MG63 (cell line): ENCODE measurements at regions not wholly inside any gene's neighbourhood (a gene's known extent, or its start where the extent isn't known, plus 50 kb on each side); places are given as distances from the start of the nearest gene placed in this dataset.
A peak's percentile ranks its signal among the peaks of the same experiment; 100 is the strongest.
"Not testable (repeated sequence)": the region's sequence is repeated elsewhere in the genome, so short reads cannot be mapped to it uniquely, and the experiment has no call there.

Experiments used
- DNase-seq: peaks from one replicate; pipeline ENCODE4 v3.0.0-alpha.2; 2020
- H3K27me3 ChIP-seq: fragments of 250-450 bp; sonication (Bioruptor Pico); 2 replicates; pipeline ENCODE4 v1.5.1; 2020; ENCODE audit warnings: mild to moderate bottlenecking, moderate library complexity
- H3K36me3 ChIP-seq: fragments of 250-450 bp; sonication (Bioruptor Pico); 2 replicates; pipeline ENCODE4 v1.5.1; 2020; ENCODE audit warnings: mild to moderate bottlenecking, moderate library complexity
- H3K4me3 ChIP-seq: fragments of 250-450 bp; sonication (Bioruptor Pico); 2 replicates; pipeline ENCODE4 v1.5.1; 2020; ENCODE audit warnings: mild to moderate bottlenecking, moderate library complexity
- H3K9me3 ChIP-seq: fragments of 250-450 bp; sonication (Bioruptor Pico); 2 replicates; pipeline ENCODE4 v1.5.1; 2020; ENCODE audit warnings: mild to moderate bottlenecking, moderate library complexity

DNA sequence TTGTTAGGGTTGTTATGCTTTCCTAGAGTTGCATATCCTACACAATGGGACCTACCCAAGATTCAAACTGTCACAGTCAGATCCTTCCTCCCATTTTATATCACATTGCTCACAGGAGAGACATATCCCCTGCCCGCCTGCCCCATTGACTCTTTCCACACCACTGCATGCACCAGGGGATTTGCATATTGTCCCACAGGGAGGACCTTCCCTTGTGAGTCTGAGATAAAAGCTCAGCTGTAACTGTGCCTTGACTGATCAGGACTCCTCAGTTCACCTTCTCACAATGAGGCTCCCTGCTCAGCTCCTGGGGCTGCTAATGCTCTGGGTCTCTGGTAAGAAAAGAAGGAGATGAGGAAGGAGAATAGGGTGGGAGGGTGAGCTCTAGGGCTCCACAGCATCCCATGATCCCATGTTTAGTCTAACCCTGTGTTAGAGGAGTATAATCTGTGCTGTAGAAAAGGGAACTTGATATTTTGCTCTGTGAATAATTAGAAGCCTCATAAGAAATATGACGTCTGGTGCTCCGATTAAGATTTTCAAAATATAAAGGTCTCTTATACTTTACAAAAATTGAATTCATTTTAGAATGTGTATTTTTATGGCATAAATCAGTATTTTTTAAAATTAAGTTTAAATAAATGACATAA is 1268.4 kb downstream of the RPIA start:
- not testable (repeated sequence) for H3K9me3 ChIP-seq, H3K27me3 ChIP-seq, DNase-seq, H3K4me3 ChIP-seq, H3K36me3 ChIP-seq

DNA sequence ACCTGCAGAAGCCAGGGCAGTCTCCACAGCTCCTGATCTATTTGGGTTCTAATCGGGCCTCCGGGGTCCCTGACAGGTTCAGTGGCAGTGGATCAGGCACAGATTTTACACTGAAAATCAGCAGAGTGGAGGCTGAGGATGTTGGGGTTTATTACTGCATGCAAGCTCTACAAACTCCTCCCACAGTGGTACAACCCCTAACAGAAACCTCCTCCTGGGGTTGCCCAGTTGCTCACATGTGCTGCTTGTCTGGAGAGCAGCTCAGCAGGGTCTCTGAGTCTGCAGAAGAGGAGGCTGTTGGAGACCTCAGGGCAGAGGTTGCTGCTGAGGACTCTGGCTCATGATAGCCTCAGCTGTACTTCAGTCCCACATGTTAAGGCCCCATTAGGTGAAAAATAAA is 1269.1 kb downstream of the RPIA start:
- H3K36me3 ChIP-seq, H3K9me3 ChIP-seq, H3K4me3 ChIP-seq, H3K27me3 ChIP-seq, DNase-seq: not testable (repeated sequence)

DNA sequence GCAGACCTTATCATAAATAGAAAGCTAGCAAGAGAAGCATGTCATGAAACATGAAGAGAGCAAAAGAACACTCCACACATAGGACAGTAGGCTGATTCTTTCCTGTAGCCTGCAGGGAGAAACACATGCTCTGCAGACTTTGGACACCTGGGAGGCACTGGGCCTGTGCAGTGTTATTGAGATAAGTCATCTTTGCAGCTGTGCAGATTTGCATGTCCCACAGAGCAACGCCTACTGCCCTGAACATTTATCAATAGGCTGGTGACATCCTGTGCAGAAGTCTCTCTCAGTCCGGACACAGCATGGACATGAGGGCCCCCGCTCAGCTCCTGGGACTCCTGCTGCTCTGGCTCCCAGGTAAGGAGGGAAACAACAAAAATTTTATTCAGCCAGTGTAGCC is 1277.1 kb downstream of the RPIA start:
- not testable (repeated sequence) for H3K27me3 ChIP-seq, DNase-seq, H3K9me3 ChIP-seq, H3K4me3 ChIP-seq, H3K36me3 ChIP-seq

DNA sequence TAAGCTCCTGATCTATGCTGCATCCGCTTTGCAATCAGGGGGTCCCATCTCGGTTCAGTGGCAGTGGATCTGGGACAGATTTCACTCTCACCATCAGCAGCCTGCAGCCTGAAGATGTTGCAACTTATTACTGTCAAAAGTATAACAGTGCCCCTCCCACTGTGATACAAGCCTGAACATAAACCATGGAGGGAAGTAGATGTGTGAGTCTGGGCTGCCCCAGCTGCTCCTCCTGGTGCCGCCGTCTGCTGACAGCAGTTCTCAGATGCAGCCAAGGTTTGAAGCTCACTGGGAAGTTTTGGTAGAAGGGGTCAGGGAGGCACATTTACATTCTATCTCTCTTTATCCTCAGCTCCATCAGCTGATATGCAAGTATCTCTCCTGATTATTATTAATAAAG is 1277.7 kb downstream of the RPIA start:
- not testable (repeated sequence) for H3K9me3 ChIP-seq, H3K36me3 ChIP-seq, H3K27me3 ChIP-seq, DNase-seq, H3K4me3 ChIP-seq

DNA sequence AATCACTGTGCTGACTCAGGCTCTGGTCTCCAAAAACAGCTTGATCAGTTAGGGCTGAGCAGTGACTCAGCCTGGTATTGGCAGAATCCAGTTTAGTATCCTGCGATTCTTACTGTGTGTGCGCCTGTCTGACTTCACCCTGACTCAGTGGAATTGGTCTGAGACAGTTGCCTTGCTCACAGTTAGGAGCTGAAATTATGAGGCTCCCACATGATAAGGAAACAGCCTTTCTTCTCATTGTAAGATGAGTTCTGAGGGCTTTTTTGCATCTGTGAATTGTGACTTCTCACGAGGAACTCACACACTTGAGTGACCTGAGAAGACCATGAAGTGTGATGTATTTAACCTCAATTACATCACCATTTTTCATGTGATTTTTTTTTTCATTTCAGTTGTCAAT is 1282.4 kb downstream of the RPIA start:
- H3K27me3 ChIP-seq, H3K9me3 ChIP-seq, H3K36me3 ChIP-seq, H3K4me3 ChIP-seq: not testable (repeated sequence)
- peak; percentile 90 for DNase-seq

DNA sequence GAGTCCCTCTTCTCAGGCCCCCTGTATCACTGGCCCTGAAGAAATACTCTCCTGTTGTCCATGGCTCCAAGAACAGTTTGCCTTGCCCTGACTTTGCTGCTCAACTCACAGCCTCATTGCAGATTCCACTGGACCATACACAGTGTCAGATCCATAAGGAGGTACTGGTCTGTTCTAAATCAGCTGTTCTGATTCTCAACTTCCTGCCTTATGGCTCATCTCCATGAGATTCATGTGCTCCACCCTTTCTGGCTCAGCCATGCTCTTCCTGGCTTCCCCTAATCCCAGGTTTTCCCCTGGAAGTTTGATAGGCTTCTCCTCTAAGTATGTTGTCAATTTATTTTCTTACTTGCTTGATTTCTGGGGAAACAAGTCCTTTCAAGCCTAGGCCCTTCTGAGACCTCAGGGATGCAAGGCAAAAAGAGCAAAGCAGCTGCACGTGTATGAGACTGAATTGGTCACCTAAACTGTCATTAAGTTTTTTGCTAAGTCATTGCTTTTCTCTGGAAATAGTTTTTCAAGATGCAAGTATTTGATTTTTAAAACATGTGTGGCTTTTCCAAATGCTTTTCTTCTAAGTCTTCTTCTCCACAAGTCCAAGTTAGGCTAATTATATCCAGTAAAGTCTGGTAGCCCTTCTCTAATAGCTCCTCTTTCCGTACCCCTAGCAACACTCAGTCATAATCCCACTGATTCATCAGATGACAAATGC is 1288.5 kb downstream of the RPIA start:
- not testable (repeated sequence) for H3K36me3 ChIP-seq, H3K27me3 ChIP-seq, DNase-seq, H3K9me3 ChIP-seq, H3K4me3 ChIP-seq

DNA sequence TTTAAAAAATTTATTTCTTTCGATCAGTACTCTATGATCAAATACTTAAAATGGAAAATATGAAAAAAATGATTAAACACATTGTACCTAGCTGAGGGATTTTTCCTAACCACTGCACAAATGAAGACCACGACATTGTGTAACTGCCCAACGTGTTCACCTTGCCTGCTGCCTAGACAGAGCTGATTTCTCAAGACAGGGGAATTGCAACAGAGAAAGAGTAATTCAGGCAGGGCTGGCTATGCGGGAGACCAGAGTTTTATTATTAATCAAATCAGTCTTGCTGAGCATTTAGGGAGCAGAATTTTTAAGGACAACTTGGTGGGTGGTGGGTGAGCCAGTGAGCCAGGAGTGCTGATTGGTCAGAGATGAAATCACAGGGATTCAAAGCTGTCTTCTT is 1290.8 kb downstream of the RPIA start:
- not testable (repeated sequence) for H3K27me3 ChIP-seq, H3K9me3 ChIP-seq, DNase-seq, H3K36me3 ChIP-seq, H3K4me3 ChIP-seq

DNA sequence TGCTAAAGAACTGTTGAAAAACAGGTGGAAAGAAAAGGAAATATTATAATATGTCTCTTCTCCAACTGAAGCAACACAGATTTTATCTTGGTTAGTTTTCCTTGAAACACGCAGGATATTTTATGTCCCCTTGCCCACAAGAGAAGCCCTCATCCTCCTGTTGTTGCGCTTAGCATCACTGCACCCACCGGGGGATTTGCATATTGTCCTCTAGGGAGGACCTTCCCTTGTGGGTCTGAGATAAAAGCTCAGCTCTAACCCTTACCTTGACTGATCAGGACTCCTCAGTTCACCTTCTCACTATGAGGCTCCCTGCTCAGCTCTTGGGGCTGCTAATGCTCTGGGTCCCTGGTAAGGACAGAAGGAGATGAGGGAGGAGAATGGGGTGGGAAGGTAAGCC is 1294.2 kb downstream of the RPIA start:
- not testable (repeated sequence) for H3K4me3 ChIP-seq, H3K27me3 ChIP-seq, H3K36me3 ChIP-seq, DNase-seq, H3K9me3 ChIP-seq

DNA sequence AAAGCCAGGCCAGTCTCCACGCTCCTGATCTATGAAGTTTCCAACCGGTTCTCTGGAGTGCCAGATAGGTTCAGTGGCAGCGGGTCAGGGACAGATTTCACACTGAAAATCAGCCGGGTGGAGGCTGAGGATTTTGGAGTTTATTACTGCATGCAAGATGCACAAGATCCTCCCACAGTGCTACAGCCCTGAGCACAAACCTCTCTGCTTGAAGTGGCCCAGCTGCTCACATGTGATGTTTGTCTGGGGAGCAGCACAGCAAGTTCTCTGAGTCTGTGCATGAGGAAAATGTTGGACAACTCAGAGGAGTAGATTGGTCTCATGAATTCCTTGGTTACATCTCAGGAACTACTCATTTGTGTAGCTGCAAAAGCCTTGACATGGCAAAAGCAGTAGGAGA is 1295.1 kb downstream of the RPIA start:
- H3K27me3 ChIP-seq, H3K4me3 ChIP-seq, H3K9me3 ChIP-seq, DNase-seq, H3K36me3 ChIP-seq: not testable (repeated sequence)

DNA sequence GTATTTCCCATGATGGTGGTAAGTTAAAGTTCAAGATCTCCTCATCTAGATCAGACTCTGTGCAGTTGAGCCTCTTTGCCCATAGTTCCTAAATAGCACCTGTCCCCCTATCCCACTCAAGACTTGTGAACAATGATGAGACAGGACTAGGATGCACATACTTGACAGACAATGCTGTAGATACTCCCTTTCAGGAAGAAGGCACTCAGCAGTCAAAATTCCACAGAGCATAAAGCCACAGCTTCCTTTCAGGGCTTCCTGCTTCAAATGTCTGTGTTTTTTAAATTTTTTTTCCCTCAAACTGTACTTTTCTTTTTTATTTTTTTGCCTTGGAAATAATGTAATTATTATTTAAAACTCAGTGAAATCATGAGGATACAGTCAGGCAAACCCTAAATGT is 1305.3 kb downstream of the RPIA start:
- H3K36me3 ChIP-seq, H3K9me3 ChIP-seq, DNase-seq, H3K27me3 ChIP-seq, H3K4me3 ChIP-seq: not testable (repeated sequence)

DNA sequence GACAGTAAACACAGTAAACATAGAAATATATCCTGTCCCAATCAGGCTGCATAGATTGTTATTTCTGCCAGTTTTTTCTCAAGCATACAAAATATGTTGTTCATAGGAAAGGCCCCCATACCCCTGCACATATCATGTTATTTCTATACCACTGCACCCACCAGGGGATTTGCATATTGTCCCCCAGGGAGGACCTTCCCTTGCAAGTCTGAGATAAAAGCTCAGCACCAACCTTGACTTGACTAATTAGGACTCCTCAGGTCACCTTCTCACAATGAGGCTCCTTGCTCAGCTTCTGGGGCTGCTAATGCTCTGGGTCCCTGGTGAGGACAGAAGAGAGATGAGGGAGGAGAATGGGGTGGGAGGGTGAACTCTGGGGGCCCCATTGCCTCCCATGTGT is 1313.1 kb downstream of the RPIA start:
- DNase-seq, H3K36me3 ChIP-seq, H3K27me3 ChIP-seq, H3K9me3 ChIP-seq, H3K4me3 ChIP-seq: not testable (repeated sequence)

DNA sequence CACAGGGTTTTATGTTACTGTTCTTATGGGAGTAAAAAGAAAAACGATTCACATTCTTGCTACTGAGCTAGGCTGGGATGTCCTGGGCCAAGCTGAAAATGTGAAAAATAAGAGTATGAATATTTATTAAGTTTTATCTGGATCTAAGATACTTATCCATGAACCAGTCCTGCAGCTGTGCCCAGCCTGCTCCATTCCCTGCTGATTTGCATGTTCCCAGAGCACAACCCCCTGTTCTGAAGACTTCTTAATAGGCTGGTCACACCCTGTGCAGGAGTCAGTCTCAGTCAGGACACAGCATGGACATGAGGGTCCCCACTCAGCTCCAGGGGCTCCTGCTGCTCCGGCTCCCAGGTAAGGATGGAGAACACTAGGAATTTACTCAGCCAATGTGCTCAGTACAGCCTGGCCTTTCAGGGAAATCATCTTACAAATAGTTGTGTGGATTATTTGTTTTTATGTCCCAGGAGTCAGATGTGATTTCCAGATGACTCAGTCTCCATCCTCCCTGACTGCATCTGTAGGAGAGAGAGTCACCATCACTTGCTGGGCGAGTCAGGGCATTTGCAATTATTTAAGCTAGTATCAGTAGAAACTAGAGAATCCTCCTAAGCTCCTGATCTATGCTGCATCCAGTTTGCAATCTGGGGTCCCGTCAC is 1319.1 kb downstream of the RPIA start:
- H3K9me3 ChIP-seq, H3K27me3 ChIP-seq, H3K4me3 ChIP-seq, DNase-seq, H3K36me3 ChIP-seq: not testable (repeated sequence)

DNA sequence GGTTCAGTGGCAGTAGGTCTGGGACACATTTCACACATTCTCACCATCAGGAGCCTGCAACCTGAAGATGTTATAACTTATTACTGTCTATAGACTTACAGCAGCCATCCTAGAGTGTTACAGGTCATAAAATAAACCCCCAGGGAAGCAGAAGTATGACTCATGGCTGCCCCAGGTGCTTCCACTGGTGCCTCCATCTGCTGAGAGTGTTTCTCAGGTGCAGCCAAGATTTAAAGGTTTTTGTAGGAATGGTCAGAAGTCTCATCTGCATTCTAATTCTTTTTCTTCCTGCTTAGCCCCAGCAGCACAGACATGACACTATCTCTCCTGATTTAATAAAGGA is 1319.6 kb downstream of the RPIA start:
- not testable (repeated sequence) for DNase-seq, H3K9me3 ChIP-seq

DNA sequence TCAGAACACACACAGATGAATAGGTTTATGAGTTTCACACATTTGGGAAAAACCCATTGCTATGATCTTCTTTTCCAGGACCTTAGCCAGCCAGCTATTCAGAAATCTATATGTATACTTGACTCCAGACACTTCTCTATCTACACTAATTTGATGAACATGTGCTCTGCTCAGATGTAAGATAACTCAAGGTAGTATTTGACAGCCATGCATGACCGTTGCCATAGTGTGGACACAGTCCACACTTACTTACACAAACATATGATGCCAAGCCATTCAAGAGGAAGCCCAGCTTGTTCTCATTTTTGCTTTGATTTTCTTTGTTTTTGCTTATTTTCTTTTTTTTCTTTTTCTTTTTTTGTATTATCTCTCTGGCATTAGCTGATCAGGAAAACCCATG is 1328.4 kb downstream of the RPIA start:
- H3K36me3 ChIP-seq, DNase-seq, H3K27me3 ChIP-seq, H3K9me3 ChIP-seq, H3K4me3 ChIP-seq: not testable (repeated sequence)

More for the DNA sequence above, 1319.6 kb downstream of the RPIA start:
- H3K27me3 ChIP-seq, H3K36me3 ChIP-seq, H3K4me3 ChIP-seq: not testable (repeated sequence)

DNA sequence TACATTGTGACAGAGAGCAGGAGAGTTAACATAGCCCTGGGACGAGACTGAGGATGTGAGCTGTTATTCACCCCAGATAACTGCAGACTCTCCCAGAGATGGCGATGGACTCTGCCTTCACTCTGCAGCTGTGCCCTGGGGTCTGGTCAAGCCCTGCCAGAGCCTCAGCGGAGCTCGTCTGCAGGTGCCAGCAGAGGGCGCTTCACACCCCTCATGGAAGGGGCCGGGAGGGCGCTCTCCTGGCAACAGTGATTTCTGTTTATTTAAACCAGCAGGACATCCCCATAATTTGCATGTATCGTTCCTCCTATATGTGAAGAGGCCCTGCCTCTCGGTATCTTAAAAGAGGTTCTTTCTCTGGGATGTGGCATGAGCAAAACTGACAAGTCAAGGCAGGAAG is 1329.8 kb downstream of the RPIA start:
- H3K36me3 ChIP-seq, H3K4me3 ChIP-seq, H3K9me3 ChIP-seq, H3K27me3 ChIP-seq, DNase-seq: not testable (repeated sequence)

DNA sequence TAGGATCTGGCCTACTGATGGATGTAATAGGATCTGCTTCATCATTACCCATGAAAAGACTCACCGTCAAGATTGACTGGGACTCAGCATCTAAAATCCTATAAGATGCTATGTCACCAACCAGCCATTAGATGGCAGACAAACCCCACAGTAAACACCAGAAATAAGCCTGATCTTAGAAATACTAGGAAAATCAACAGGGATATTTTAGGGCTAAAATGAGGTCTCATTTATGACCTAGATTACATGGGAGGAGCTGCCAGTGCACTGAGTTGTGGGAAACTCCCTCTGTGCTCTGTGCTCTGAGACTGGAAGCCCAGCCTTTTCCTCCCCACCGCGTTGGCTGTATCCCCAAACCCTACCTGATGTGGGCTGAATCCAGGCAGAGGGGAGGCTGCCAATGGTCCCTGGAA is 1335.8 kb downstream of the RPIA start:
- not testable (repeated sequence) for DNase-seq, H3K36me3 ChIP-seq, H3K4me3 ChIP-seq, H3K27me3 ChIP-seq, H3K9me3 ChIP-seq

DNA sequence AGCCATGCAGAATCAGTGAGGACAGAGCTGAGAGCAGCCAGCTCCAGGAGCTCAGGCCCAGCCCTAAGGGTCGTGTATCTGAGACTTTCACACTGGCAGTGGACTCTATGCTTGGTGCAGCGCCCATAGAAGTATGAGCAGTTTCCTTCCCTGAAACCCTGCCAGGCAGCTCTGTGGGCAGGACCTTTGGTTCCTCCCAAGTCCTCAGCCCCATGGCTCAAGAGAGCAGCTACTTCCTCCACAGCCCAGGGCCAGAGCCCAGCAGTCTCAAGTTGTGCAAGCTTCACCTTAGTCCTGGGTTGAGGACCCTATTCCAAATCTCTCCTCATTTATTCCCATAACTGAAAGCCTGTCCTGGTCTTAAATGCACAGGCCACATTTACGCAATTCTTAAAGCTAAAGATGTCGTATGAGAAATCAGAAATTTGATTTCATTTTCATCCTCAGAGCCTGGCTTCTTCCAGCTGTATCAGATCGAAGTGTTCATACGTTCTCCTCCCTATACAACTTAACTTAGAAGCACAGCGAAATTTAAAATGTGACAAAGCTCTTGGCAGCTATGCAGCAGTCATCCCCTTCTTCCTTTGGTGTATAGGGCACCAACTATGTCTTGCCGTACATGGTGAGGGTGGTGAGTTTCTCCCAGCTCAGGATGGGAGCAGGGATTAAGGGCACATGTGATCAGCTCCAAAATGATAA is 1337.1 kb downstream of the RPIA start:
- not testable (repeated sequence) for H3K9me3 ChIP-seq, H3K4me3 ChIP-seq, H3K36me3 ChIP-seq, H3K27me3 ChIP-seq
- DNase-seq: peak; percentile 11

DNA sequence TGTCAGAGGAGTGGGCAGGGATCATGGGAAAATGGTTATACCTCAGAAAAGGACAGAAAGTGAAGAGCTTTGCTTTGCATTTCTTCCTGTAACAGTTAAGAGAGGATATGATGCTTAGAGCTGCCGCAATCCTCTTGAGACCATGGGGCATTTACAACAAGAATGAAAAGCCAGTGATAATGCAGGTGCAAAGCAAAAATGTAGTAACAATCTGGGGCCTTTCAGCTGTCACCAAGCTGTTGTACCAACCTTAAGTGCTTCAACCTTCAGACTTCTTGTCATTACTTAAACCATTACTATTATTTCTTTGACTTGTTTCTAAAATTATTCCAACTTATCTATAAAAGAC is 1337.6 kb downstream of the RPIA start:
- not testable (repeated sequence) for DNase-seq, H3K9me3 ChIP-seq, H3K27me3 ChIP-seq, H3K36me3 ChIP-seq, H3K4me3 ChIP-seq
